Cardiac septum (tissue), 1 donor: ENCODE measurements at regions not wholly inside any gene's neighbourhood (a gene's known extent, or its start where the extent isn't known, plus 50 kb on each side); places are given as distances from the start of the nearest gene placed in this dataset.
"Not testable (repeated sequence)": the region's sequence is repeated elsewhere in the genome, so short reads cannot be mapped to it uniquely, and the experiment has no call there.

Experiments
- DNase-seq: peaks from one replicate; pipeline ENCODE4 v3.0.0-alpha.2; 2020; ENCODE audit warnings: low spot score
- intact Hi-C: fragments of 100-400 bp; cut with DNase I; formaldehyde crosslinking; loops from one replicate; pipeline ENCODE4 v1.14.0; 2022
- donor health status: DM: no; HTN: no; CAD: no.

GRCh38 chr5:44574678-44575077 is 185.5 kb upstream of the FGF10 start:
- DNase-seq, result no peak
- intact Hi-C loops, result no loop called here

DNA sequence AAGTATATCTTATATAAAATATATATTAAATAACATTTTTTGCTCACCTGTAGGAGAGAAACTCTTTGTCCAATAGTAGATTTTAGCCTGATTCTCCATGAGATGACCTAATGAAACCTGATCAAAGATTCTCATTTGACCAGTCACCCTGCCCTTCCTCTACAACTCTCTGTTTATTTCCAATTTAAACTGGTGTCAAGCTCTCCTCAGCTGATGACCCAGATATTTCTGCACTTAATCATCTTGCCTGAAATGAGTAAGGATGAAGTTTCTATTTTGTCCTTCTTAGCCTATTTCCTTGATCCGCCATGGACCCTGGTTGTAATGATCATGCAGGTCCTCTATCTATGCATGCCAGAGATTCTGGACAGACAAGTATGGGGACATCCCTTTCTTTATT is 179.3 kb upstream of the FGF10 start:
- intact Hi-C loops, result no loop called here
- no peak for DNase-seq

GRCh38 chr5:44565902-44566301 is 176.7 kb upstream of the FGF10 start:
- no peak for DNase-seq
- intact Hi-C loops, result no loop called here

DNA sequence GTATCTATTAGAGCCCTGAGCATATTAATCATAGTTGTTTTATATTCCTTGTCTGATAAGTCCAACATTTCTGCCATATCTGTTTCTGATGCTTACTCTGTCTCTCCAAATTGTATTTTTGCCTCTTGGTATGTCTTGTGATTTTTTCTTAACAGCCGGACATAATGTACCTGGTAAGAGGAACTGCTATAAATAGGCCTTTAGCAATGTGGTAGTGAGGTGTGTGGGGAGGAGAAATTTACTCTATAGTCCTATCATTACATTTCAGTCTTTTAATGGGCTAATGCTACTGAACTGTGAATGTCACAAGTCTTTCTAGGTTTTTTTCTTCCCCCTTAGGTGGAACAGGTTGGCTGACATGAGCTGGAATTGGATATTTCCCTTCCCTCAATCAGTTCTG is 176.1 kb upstream of the FGF10 start:
- no peak for DNase-seq
- intact Hi-C loops, result no loop called here

DNA sequence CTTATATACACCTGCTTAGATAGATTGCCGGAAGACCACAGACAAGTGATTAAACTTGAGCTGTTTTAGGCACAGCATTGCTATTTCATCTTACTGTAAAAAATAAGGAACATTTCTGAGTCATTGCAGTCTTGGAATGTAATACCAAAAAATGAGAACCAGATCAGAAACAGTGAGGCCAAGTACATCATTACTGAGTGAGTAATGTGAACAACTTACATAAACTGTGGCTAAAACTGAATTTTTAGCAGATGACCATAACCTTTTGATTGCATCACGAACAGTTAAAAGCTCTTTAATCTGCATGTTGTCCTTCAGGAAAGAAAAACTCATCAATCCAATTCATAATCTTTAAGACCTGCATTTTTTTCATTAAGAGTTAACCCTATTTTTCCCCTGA is 157.1 kb upstream of the FGF10 start:
- intact Hi-C loops, result no loop called here
- no peak for DNase-seq

GRCh38 chr5:44543511-44543910 is 154.3 kb upstream of the FGF10 start:
- DNase-seq, result no peak
- intact Hi-C loops, result no loop called here

DNA sequence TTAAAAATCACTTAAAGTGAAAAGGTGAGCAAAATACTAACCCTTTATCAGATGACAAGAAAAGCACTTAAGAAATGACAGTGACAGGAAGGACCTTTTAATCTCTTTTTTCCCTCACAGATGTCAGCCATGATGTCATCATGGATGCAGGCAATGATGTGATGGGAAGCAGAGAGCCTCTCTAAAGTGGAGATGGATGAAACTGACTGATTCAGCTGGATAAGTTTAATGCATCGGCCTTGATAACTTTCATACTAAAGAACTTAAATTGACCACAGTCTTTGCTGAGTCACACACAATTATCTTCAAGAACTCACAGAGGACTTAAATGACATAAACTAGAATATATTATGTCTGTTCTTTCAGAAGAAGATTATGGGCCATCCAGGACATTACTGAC is 153.2 kb upstream of the FGF10 start:
- intact Hi-C loops, result no loop called here
- DNase-seq, result no peak

DNA sequence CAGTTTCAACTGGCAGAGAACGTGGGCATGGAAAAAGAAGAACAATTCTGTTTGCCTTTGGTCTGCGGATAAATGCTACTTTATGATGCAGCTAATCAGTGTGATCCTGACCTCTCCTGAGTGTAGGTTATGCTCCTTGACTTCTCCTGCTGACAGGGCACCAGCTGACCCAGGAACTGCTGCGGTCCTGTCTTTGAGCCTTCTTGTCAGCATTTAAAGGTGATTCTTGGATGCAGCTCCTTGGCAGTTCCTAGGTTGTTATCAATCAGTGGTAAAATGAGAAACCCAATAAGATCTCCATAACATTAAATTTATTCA is 150.3 kb upstream of the FGF10 start:
- intact Hi-C loops, result no loop called here
- no peak for DNase-seq

- intact Hi-C loops, result no loop called here
Observed at GRCh38 chr5:44538797-44539601, 149.8 kb upstream of the FGF10 start.

DNA sequence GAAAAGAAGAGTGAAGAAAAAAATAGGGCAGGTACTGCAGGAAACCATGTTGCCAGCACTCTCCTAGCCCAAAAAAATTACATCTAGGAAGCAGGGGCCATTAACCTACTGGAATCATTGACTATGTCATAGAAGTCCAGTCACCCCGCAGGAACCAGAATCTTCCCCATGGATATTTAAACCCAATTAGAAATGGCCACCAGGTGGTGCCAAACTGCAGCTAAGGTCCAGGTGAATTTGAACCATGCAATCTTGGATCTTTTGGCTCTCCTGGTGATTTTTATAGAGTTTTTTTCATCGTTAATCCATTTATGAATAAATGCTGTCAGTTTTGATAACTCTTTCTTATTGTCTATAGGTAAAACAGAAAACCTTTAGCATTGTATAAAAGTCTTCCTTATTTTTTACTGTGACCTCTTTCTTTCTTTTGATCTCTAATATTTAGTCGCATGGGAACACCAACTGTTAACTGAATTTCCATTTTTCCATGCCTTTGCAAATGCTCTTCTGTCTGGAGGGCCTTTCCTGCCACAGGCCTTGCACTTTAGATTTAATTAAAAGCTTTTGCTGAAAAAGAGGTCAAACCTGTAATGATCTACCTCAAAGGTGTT is 147.5 kb upstream of the FGF10 start:
- intact Hi-C loops, result loop anchor here (2.0 kb wide), 1 partner anchor 236 kb away; no protein-coding TSS in a partner anchor

More at GRCh38 chr5:44538797-44539601, 149.8 kb upstream of the FGF10 start:
- no peak for DNase-seq

GRCh38 chr5:44535621-44536020 is 146.4 kb upstream of the FGF10 start:
- intact Hi-C loops, result loop anchor here (2.0 kb wide), 1 partner anchor 237 kb away; no protein-coding TSS in a partner anchor
- no peak for DNase-seq

More for the DNA sequence above, 147.5 kb upstream of the FGF10 start:
- DNase-seq, result no peak

- intact Hi-C loops, result no loop called here
- no peak for DNase-seq
Observed at GRCh38 chr5:44532981-44533380, 143.8 kb upstream of the FGF10 start.

DNA sequence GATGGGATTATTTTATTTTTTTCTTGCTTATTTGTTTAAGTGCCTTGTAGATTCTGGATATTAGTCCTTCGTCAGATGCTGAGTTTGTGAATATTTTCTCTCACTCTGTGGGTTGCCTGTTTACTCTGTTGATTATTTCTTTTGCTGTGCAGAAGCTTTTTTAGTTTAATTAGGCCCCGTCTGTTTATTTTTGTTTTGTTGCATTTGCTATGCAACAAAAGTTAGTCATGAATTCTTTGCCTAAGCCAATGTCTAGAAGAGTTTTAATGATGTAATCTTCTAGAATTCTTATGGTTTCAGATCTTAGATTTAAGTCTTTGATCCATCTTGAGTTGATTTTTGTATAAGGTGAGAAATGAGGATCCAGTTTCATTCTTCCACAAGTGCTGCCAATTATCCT is 142.5 kb upstream of the FGF10 start:
- intact Hi-C loops, DNase-seq: not testable (repeated sequence)

- DNase-seq, intact Hi-C loops: not testable (repeated sequence)
Observed at GRCh38 chr5:44530783-44531182, 141.6 kb upstream of the FGF10 start.

GRCh38 chr5:44511596-44511995 is 122.4 kb upstream of the FGF10 start:
- no peak for DNase-seq

DNA sequence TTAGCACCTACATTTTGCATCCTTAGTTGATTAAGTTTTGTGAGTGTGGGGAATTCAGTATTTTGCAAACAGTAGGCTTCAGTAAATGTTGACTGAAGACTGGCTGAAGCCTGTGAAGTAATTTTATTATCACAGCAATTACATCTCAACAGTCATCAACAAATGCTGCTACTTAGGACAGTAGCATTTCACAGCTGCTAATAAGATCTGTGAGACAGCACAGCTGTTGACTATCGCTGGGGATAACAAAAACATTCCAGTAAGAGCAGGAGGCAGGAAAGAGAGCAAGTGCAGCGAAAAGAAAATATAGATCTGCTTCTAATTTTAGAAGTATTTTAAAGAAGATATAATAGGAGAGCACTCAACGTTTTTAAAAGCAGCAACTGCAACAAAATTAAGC is 117.3 kb upstream of the FGF10 start:
- intact Hi-C loops, result no loop called here
- no peak for DNase-seq

More at GRCh38 chr5:44511596-44511995, 122.4 kb upstream of the FGF10 start:
- intact Hi-C loops, result no loop called here

DNA sequence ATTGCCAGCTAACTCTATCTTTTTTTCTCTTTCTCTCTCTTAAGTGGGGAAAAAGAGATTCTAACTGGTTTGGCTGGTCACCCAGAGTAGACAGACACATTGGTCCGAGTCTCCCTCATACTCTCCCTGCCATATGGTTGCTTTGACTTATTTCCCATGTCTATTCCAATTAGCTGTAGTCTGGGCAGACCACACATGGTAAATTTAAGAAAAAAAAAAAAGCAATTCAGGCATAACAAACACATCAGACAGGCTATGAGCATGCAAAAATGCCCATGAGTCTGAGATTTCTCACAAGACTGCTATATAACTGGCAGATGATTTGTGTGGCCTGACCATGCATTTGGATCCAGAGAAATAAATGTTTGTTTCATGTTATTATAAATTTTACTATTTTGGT is 110.2 kb upstream of the FGF10 start:
- DNase-seq, result no peak

GRCh38 chr5:44497606-44498005 is 108.4 kb upstream of the FGF10 start:
- no peak for DNase-seq
- intact Hi-C loops, result no loop called here

More for the DNA sequence above, 110.2 kb upstream of the FGF10 start:
- intact Hi-C loops, result no loop called here

- intact Hi-C loops, result no loop called here
- DNase-seq, result no peak
Observed at GRCh38 chr5:44495280-44495679, 106.1 kb upstream of the FGF10 start.

- intact Hi-C loops, result no loop called here
- no peak for DNase-seq
Observed at GRCh38 chr5:44489759-44490158, 100.5 kb upstream of the FGF10 start.

DNA sequence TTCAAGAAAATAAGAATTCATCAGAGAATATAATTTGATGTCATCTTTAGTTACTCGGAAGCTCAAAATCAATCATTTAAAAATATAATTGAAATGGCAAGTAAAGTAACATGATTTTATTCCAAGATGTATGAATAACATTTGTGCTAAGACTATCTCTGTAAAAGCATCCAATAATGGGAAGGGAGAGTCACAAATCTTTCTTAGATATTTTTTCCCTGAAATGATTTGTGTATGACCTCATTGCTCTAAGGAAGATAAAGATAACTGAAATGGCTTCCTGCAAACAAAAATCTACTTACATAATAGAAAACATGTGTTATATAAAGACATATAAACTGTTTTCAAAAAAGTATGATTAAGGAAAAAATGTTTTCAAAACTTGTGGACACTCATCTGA is 97.4 kb upstream of the FGF10 start:
- intact Hi-C loops, result no loop called here
- no peak for DNase-seq
